ENCODE measurements at regions not wholly inside any gene's neighbourhood (a gene's known extent, or its start where the extent isn't known, plus 50 kb on each side); places are given as distances from the start of the nearest gene placed in this dataset.

DNA sequence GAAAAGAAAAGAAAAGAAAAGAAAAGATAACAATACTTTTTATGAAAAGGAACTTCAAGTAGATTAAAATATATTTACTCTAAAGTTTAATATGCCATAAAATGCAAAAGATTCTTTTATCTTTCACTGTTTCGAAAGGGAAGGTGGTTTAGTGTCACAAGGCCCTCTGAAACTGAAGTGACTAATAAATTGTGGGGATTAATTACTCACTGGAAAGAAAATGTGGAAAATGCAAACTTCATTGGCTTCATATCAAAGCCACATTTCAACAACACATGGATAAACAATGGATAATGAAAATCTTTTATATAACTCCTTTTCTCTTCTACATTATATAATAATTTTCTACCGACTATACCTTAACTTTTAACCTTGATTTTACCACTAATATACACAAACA lies 320.5 kb upstream of the RSPO3 start:
- TF ChIP-seq, protein P1, sequence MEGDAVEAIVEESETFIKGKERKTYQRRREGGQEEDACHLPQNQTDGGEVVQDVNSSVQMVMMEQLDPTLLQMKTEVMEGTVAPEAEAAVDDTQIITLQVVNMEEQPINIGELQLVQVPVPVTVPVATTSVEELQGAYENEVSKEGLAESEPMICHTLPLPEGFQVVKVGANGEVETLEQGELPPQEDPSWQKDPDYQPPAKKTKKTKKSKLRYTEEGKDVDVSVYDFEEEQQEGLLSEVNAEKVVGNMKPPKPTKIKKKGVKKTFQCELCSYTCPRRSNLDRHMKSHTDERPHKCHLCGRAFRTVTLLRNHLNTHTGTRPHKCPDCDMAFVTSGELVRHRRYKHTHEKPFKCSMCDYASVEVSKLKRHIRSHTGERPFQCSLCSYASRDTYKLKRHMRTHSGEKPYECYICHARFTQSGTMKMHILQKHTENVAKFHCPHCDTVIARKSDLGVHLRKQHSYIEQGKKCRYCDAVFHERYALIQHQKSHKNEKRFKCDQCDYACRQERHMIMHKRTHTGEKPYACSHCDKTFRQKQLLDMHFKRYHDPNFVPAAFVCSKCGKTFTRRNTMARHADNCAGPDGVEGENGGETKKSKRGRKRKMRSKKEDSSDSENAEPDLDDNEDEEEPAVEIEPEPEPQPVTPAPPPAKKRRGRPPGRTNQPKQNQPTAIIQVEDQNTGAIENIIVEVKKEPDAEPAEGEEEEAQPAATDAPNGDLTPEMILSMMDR (conservative IDR thresholded peaks at IDR 0.05; ENCODE audit: low read depth, low read length): no peak
- no peak for TF ChIP-seq EZH2 (IDR thresholded peaks at IDR 0.05; ENCODE audit: low read length, unreplicated experiment)
- no peak for TF ChIP-seq EZH2phosphoT487 (IDR thresholded peaks at IDR 0.05; ENCODE audit: borderline replicate concordance, low read length)
